GM23338 (cell line): ENCODE measurements at regions not wholly inside any gene's neighbourhood (a gene's known extent, or its start where the extent isn't known, plus 50 kb on each side); places are given as distances from the start of the nearest gene placed in this dataset.

ENCODE experiments used
- ATAC-seq: fragments of 200-7000 bp; cut with Tn5 transposase; 3 replicates; pipeline ENCODE4 v1.9.1; 2020
- DNase-seq: peaks from one replicate; pipeline ENCODE4 v3.0.0-alpha.2; 2015; ENCODE audit warnings: low spot score
- H2AFZ ChIP-seq: fragments of 200-600 bp; sonication (generic); 2 replicates; pipeline ENCODE4 v1.8.0; 2016; ENCODE audit warnings: antibody characterized with exemption, mild to moderate bottlenecking, moderate library complexity
- H3F3A ChIP-seq: fragments of 200-600 bp; sonication (generic); replicated peaks from 2 replicates; pipeline ENCODE4 v1.8.0; 2017; ENCODE audit warnings: antibody characterized with exemption, mixed run types, low read depth
- H3K27ac ChIP-seq: fragments of 200-600 bp; sonication (generic); 2 replicates; pipeline ENCODE4 v1.6.1; 2016; ENCODE audit warnings: low read depth
- H3K27me3 ChIP-seq: fragments of 200-600 bp; sonication (generic); 2 replicates; pipeline ENCODE4 v1.8.0; 2016; ENCODE audit warnings: mild to moderate bottlenecking, mixed run types, moderate library complexity; ENCODE audit not compliant: insufficient read depth
- H3K36me3 ChIP-seq: fragments of 200-600 bp; sonication (generic); 2 replicates; pipeline ENCODE4 v1.8.0; 2016; ENCODE audit warnings: mild to moderate bottlenecking; ENCODE audit not compliant: insufficient read depth
- H3K4me1 ChIP-seq: fragments of 200-600 bp; sonication (generic); 2 replicates; pipeline ENCODE4 v1.8.0; 2016; ENCODE audit warnings: mild to moderate bottlenecking, moderate library complexity; ENCODE audit not compliant: insufficient read depth
- H3K4me2 ChIP-seq: fragments of 200-600 bp; sonication (generic); 2 replicates; pipeline ENCODE4 v1.7.1; 2017; ENCODE audit warnings: mixed run types
- H3K4me3 ChIP-seq: fragments of 200-600 bp; sonication (generic); 2 replicates; pipeline ENCODE4 v1.6.1; 2016; ENCODE audit warnings: mixed run types
- H3K79me2 ChIP-seq: fragments of 200-600 bp; sonication (generic); replicated peaks from 2 replicates; pipeline ENCODE4 v1.8.0; 2017; ENCODE audit warnings: mild to moderate bottlenecking; ENCODE audit not compliant: insufficient read depth
- H3K9me2 ChIP-seq: fragments of 200-600 bp; sonication (generic); 2 replicates; pipeline ENCODE4 v1.8.0; 2017; ENCODE audit not compliant: insufficient read depth
- H4K20me1 ChIP-seq: fragments of 200-600 bp; sonication (generic); replicated peaks from 2 replicates; pipeline ENCODE4 v1.8.0; 2017; ENCODE audit warnings: mild to moderate bottlenecking; ENCODE audit not compliant: insufficient read depth
- H3K27ac Mint-ChIP-seq: 2 replicates; pipeline ENCODE4 v1.8.0; 2020; ENCODE audit warnings: inconsistent platforms, mild to moderate bottlenecking, moderate library complexity, mixed read lengths
- H3K27me3 Mint-ChIP-seq: 3 replicates; pipeline ENCODE4 v1.8.0; 2022; ENCODE audit warnings: low read depth, mild to moderate bottlenecking, moderate library complexity, mixed read lengths, inconsistent platforms; ENCODE audit not compliant: insufficient read depth, poor library complexity
- H3K36me3 Mint-ChIP-seq: 3 replicates; pipeline ENCODE4 v1.8.0; 2021; ENCODE audit warnings: low read depth, mild to moderate bottlenecking, inconsistent platforms, moderate library complexity, mixed read lengths
- H3K4me1 Mint-ChIP-seq: 3 replicates; pipeline ENCODE4 v1.8.0; 2020; ENCODE audit warnings: mild to moderate bottlenecking, inconsistent platforms, mixed read lengths
- H3K4me3 Mint-ChIP-seq: 3 replicates; pipeline ENCODE4 v1.8.0; 2021; ENCODE audit warnings: moderate library complexity, mild to moderate bottlenecking, inconsistent platforms, mixed read lengths
- H3K9me3 Mint-ChIP-seq: 3 replicates; pipeline ENCODE4 v1.8.0; 2020; ENCODE audit warnings: moderate library complexity, mild to moderate bottlenecking, inconsistent platforms, mixed read lengths
- CREB1 ChIP-seq: fragments of 250-450 bp; sonication (Bioruptor Pico); IDR thresholded peaks from 2 replicates; pipeline ENCODE4 v1.5.0; 2020; ENCODE audit warnings: low read depth, mild to moderate bottlenecking, moderate library complexity
- CTCF ChIP-seq, 2 experiments: fragments of 200-600 bp in 1 of 2; sonication (generic) in 1 of 2; conservative IDR thresholded peaks; 2 replicates each; pipeline versions ENCODE4 v1.5.1 to v1.6.1; 2016 to 2017; ENCODE audit warnings: antibody characterized with exemption in 2 of 2, low read depth in 2 of 2, mild to moderate bottlenecking in 2 of 2, moderate library complexity in 1 of 2
- ETS1 ChIP-seq: IDR thresholded peaks from 2 replicates; pipeline ENCODE4 v1.6.1; 2016; ENCODE audit warnings: antibody characterized with exemption
- EZH2 ChIP-seq: fragments of 200-600 bp; sonication (generic); IDR thresholded peaks from one replicate; pipeline ENCODE4 v1.8.0; 2017; ENCODE audit warnings: antibody characterized with exemption, mild to moderate bottlenecking, low read depth; ENCODE audit not compliant: unreplicated experiment
- EZH2phosphoT487 ChIP-seq: fragments of 200-600 bp; sonication (generic); IDR thresholded peaks from one replicate; pipeline ENCODE4 v1.8.1; 2018; ENCODE audit warnings: antibody characterized with exemption; ENCODE audit not compliant: unreplicated experiment
- NANOG ChIP-seq: IDR thresholded peaks from 2 replicates; pipeline ENCODE4 v1.6.1; 2016; ENCODE audit warnings: antibody characterized with exemption, borderline replicate concordance
- POLR2AphosphoS5 ChIP-seq: IDR thresholded peaks from 2 replicates; pipeline ENCODE4 v1.6.1; 2016; ENCODE audit warnings: antibody characterized with exemption, low read depth
- ZNF331 ChIP-seq: fragments of 250-450 bp; sonication (Bioruptor Pico); IDR thresholded peaks from 2 replicates; pipeline ENCODE4 v1.5.0; 2020; ENCODE audit warnings: low read depth, mild to moderate bottlenecking, moderate library complexity
- ZNF462 ChIP-seq: fragments of 250-450 bp; sonication (Bioruptor Pico); IDR thresholded peaks from 2 replicates; pipeline ENCODE4 v1.5.0; 2020; ENCODE audit warnings: mild to moderate bottlenecking, moderate library complexity
- TF ChIP-seq, protein P1 (sequence below): IDR thresholded peaks from one replicate; pipeline ENCODE4 v1.6.1; 2018; ENCODE audit warnings: antibody characterized with exemption; ENCODE audit not compliant: unreplicated experiment

- TF ChIP-seq, protein P1, sequence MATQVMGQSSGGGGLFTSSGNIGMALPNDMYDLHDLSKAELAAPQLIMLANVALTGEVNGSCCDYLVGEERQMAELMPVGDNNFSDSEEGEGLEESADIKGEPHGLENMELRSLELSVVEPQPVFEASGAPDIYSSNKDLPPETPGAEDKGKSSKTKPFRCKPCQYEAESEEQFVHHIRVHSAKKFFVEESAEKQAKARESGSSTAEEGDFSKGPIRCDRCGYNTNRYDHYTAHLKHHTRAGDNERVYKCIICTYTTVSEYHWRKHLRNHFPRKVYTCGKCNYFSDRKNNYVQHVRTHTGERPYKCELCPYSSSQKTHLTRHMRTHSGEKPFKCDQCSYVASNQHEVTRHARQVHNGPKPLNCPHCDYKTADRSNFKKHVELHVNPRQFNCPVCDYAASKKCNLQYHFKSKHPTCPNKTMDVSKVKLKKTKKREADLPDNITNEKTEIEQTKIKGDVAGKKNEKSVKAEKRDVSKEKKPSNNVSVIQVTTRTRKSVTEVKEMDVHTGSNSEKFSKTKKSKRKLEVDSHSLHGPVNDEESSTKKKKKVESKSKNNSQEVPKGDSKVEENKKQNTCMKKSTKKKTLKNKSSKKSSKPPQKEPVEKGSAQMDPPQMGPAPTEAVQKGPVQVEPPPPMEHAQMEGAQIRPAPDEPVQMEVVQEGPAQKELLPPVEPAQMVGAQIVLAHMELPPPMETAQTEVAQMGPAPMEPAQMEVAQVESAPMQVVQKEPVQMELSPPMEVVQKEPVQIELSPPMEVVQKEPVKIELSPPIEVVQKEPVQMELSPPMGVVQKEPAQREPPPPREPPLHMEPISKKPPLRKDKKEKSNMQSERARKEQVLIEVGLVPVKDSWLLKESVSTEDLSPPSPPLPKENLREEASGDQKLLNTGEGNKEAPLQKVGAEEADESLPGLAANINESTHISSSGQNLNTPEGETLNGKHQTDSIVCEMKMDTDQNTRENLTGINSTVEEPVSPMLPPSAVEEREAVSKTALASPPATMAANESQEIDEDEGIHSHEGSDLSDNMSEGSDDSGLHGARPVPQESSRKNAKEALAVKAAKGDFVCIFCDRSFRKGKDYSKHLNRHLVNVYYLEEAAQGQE: no peak
- no peak for TF ChIP-seq NANOG
- TF ChIP-seq CTCF (conservative IDR thresholded peaks at IDR 0.05; ENCODE audit: low read depth in 2 of 2): no peak
- TF ChIP-seq ZNF331 (CRISPR knock-in tag): no peak
Measured at GRCh38 chr2:136433261-136433660, 315.3 kb upstream of the CXCR4 start (continued).

DNA sequence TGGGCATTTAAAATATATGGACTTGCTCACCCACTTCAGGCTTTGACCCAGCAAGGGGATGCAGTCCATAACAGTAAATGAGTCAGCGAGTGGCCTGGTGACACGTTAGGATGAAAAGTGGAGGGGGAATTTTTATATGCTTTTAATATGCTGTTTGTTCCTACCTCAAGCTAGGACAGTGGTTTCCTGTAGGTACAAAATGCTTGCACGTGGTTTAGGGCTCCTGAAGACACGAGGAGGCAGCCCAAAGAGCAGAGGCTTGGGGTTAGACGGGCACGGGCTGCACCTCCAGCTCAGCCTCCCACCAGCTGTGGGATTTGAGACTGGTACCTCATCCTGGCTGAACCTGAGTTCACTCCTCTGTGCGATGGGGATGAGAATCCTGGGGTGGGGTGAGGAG lies 306.2 kb upstream of the CXCR4 start:
- Histone ChIP-seq H3K27ac (no peak overlapping the region), H3K4me2 (peak overlapping the region; percentile 77; the same call in 1 of the 2 replicates), H3F3A (no peaks in the 10 kb centered on the region), H4K20me1 (no peaks in the 10 kb centered on the region), H2AFZ (peak overlapping the region; percentile 82; the same call in 1 of the 2 replicates), H3K36me3 (no peaks in the 10 kb centered on the region), H3K9me2 (no peaks in the 10 kb centered on the region), H3K4me3 (peak overlapping the region; percentile 46; the same call in 1 of the 2 replicates), H3K79me2 (no peaks in the 10 kb centered on the region), H3K4me1 (no peaks in the 10 kb centered on the region), H3K27me3 (peaks cover 24% of the 10 kb centered on the region)
- Mint-ChIP-seq H3K36me3 (no peaks in the 10 kb centered on the region), H3K27ac (no peak overlapping the region), H3K4me1 (peaks cover 3% of the 10 kb centered on the region; the same call in 2 of the 3 replicates), H3K27me3 (peaks cover 22% of the 10 kb centered on the region), H3K4me3 (no peak overlapping the region), H3K9me3 (no peaks in the 10 kb centered on the region)
- no peak for ATAC-seq
- DNase-seq: no peak
- no peak for TF ChIP-seq CTCF (conservative IDR thresholded peaks at IDR 0.05; ENCODE audit: low read depth in 2 of 2)
- no peak for TF ChIP-seq EZH2
- TF ChIP-seq ZNF331 (CRISPR knock-in tag): no peak
- no peak for TF ChIP-seq ZNF462 (CRISPR knock-in tag)
- no peak for TF ChIP-seq ETS1
- TF ChIP-seq CREB1 (CRISPR knock-in tag): no peak
- no peak for TF ChIP-seq EZH2phosphoT487
- no peak for TF ChIP-seq POLR2AphosphoS5
